ENCODE measurements at regions not wholly inside any gene's neighbourhood (a gene's known extent, or its start where the extent isn't known, plus 50 kb on each side); places are given as distances from the start of the nearest gene placed in this dataset.
A peak's percentile ranks its signal among the peaks of the same experiment; 100 is the strongest.

DNA sequence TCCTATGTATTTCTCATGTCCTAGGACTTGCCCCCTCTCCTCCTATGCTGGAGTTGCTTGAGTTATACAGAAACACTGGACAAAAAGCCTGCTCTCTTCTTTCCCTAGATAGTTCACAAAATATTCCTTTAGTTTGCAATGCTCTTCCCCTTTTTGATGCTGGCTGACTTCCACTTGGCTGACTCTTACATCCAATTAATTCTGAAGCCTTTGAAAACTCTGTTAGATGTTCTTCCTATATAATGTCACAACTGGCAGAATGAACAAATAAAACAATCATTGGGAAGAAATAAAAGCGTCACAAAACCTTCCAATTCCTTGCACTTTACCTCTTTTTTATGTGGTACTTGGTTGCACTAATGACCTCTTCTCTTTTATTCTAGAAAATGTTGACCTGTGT is 253.8 kb upstream of the CITED2 start:
- WGBS, 2 experiments (ENCODE audit: insufficient coverage in 1 of 2, insufficient read length in 1 of 2): 86 to 89% methylated on average over 1 of the region's 1 CpG
- H3K9me3 Mint-ChIP-seq: no peaks in the 10 kb centered on the region

DNA sequence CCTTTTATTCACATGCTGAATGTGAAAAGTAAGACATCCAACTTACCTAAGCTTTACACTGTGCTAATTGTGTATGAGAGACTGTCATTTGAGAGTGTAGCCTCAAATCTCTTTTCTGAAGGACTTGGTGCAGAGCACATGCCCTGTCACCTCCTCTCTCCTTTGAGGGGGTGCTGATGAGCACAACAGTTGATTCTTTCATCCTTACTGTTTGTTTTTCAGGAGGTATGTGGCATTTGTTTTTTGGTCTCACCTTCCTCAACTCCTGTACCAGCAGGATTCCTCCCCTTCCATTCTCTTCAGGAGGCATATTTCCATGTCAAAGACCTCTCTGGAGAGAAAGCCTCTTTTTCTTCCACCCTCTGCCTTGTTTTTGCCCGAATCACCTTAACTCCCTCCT is 252.6 kb upstream of the CITED2 start:
- TF ChIP-seq, protein P1, sequence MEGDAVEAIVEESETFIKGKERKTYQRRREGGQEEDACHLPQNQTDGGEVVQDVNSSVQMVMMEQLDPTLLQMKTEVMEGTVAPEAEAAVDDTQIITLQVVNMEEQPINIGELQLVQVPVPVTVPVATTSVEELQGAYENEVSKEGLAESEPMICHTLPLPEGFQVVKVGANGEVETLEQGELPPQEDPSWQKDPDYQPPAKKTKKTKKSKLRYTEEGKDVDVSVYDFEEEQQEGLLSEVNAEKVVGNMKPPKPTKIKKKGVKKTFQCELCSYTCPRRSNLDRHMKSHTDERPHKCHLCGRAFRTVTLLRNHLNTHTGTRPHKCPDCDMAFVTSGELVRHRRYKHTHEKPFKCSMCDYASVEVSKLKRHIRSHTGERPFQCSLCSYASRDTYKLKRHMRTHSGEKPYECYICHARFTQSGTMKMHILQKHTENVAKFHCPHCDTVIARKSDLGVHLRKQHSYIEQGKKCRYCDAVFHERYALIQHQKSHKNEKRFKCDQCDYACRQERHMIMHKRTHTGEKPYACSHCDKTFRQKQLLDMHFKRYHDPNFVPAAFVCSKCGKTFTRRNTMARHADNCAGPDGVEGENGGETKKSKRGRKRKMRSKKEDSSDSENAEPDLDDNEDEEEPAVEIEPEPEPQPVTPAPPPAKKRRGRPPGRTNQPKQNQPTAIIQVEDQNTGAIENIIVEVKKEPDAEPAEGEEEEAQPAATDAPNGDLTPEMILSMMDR (conservative IDR thresholded peaks at IDR 0.05): no peak
- peaks cover 2% of the 10 kb centered on the region for H3K27me3 Mint-ChIP-seq (ENCODE audit: insufficient read depth)
- no peaks in the 10 kb centered on the region for H3K9me3 Mint-ChIP-seq
- DNase-seq: peak; percentile 66
- no peak overlapping the region for H3K27ac ChIP-seq (ENCODE audit: low read depth, low read length)
- H3K36me3 Mint-ChIP-seq (ENCODE audit: low read depth): no peaks in the 10 kb centered on the region
- WGBS, 2 experiments (ENCODE audit: insufficient coverage in 1 of 2, insufficient read length in 1 of 2): 21% methylated on average over 1 of the region's 1 CpG; no CpG with 5 or more reads in 1 of the 2 experiments
- H3K4me3 ChIP-seq (ENCODE audit: low read length): no peak overlapping the region
- H3K4me1 Mint-ChIP-seq: peaks cover 12% of the 10 kb centered on the region
- H3K27ac Mint-ChIP-seq: no peak overlapping the region
- no peak overlapping the region for H3K9ac ChIP-seq (ENCODE audit: extremely low read depth, low read length, poor library complexity, severe bottlenecking)
- H3K36me3 ChIP-seq (ENCODE audit: control insufficient read depth, insufficient read depth, low read length): no peaks in the 10 kb centered on the region
- H3K4me1 ChIP-seq (ENCODE audit: control insufficient read depth, insufficient read depth, low read length): no peaks in the 10 kb centered on the region
- no peak overlapping the region for H3K4me3 Mint-ChIP-seq
- H3K27me3 ChIP-seq (ENCODE audit: control insufficient read depth, insufficient read depth, low read length, poor library complexity, severe bottlenecking): no peaks in the 10 kb centered on the region
- no peaks in the 10 kb centered on the region for H3K9me3 ChIP-seq (ENCODE audit: control insufficient read depth, low read length)

More for the DNA sequence above, 253.8 kb upstream of the CITED2 start:
- Mint-ChIP-seq H3K4me1 (peaks cover 12% of the 10 kb centered on the region), H3K27me3 (ENCODE audit: insufficient read depth) (peaks cover 2% of the 10 kb centered on the region), H3K27ac (no peak overlapping the region), H3K36me3 (ENCODE audit: low read depth) (no peaks in the 10 kb centered on the region), H3K4me3 (no peak overlapping the region)
- Histone ChIP-seq H3K4me1 (ENCODE audit: control insufficient read depth, insufficient read depth, low read length) (no peaks in the 10 kb centered on the region), H3K4me3 (ENCODE audit: low read length) (no peak overlapping the region), H3K9ac (ENCODE audit: extremely low read depth, low read length, poor library complexity, severe bottlenecking) (no peak overlapping the region), H3K27ac (ENCODE audit: low read depth, low read length) (no peak overlapping the region), H3K9me3 (ENCODE audit: control insufficient read depth, low read length) (no peaks in the 10 kb centered on the region), H3K27me3 (ENCODE audit: control insufficient read depth, insufficient read depth, low read length, poor library complexity, severe bottlenecking) (no peaks in the 10 kb centered on the region), H3K36me3 (ENCODE audit: control insufficient read depth, insufficient read depth, low read length) (no peaks in the 10 kb centered on the region)
- TF ChIP-seq, protein P1 (conservative IDR thresholded peaks at IDR 0.05): no peak
- no peak for DNase-seq

DNA sequence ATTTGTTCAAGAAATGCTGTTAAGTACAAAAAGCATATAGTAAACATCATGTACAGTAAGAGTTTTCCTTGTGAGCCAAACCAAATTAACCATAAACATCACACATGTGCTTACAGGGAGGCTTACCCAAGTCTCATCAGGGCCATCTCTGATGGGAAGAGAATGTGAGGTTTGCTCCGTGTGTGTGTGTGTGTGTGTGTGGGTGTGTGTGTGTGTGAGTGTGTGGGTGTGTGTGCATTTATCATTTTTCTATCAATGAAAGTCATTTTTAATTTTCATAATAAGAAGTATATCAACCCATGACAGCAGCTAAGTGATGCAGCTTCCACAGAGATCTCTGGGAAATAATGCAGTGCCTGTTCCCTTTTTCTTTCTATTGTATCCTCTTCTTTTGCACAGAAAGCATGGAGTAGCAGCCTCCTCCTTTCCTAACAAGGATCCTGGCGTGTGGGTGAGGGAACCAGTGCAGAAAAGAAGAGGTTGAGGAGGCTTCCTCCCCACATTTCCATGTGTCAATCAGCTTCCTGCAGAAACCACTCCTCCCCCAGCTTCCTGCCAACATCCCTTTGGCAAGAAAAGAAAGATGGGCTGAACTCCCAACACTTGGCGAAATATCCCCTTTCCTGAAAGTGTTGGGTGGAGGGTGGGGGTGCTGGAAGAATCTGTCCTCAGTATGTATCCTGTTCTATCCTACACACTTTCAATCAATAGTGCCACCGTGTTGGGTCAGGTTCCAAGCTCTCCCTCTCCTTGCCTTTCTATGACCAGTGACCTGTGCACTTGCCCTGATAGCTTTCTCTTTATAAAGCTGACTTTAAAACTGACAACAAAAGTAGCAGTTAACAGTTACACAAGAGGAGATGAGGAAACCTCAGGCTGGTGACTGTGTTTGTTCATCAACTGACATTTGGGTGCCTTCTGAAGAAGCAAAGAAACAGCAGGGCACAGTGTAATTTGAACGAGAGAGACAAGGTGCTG is 251.8 kb upstream of the CITED2 start:
- H3K27me3 Mint-ChIP-seq (ENCODE audit: insufficient read depth): peaks cover 2% of the 10 kb centered on the region
- Histone ChIP-seq H3K4me1 (ENCODE audit: control insufficient read depth, insufficient read depth, low read length) (no peaks in the 10 kb centered on the region), H3K36me3 (ENCODE audit: control insufficient read depth, insufficient read depth, low read length) (no peaks in the 10 kb centered on the region), H3K4me3 (ENCODE audit: low read length) (no peak overlapping the region), H3K9me3 (ENCODE audit: control insufficient read depth, low read length) (no peaks in the 10 kb centered on the region), H3K9ac (ENCODE audit: extremely low read depth, low read length, poor library complexity, severe bottlenecking) (no peak overlapping the region), H3K27me3 (ENCODE audit: control insufficient read depth, insufficient read depth, low read length, poor library complexity, severe bottlenecking) (no peaks in the 10 kb centered on the region), H3K27ac (ENCODE audit: low read depth, low read length) (no peak overlapping the region)
- no peak overlapping the region for H3K4me3 Mint-ChIP-seq
- H3K27ac Mint-ChIP-seq: no peak overlapping the region
- 38 to 59% methylated on average over 2 to 4 of the region's 5 CpGs for WGBS, 2 experiments (ENCODE audit: insufficient coverage in 1 of 2, insufficient read length in 1 of 2)
- H3K4me1 Mint-ChIP-seq: peaks cover 12% of the 10 kb centered on the region
- H3K9me3 Mint-ChIP-seq: peaks cover 2% of the 10 kb centered on the region
- H3K36me3 Mint-ChIP-seq (ENCODE audit: low read depth): no peaks in the 10 kb centered on the region
- TF ChIP-seq, protein P1 (conservative IDR thresholded peaks at IDR 0.05): no peak
- DNase-seq: no peak

Data from endodermal cell (in vitro differentiated cells).